SJCRH30 (cell line): ENCODE measurements at regions not wholly inside any gene's neighbourhood (a gene's known extent, or its start where the extent isn't known, plus 50 kb on each side); places are given as distances from the start of the nearest gene placed in this dataset.

Source experiments
- DNase-seq, 2 experiments: peaks; one replicate each; pipeline ENCODE4 v3.0.0-alpha.2; 2015 to 2020
- H3K27ac ChIP-seq: fragments of 250-450 bp; sonication (Bioruptor Pico); 2 replicates; pipeline ENCODE4 v1.5.1; 2020; ENCODE audit warnings: mild to moderate bottlenecking, moderate library complexity
- H3K27me3 ChIP-seq: fragments of 250-450 bp; sonication (Bioruptor Pico); 2 replicates; pipeline ENCODE4 v1.5.1; 2020; ENCODE audit warnings: mild to moderate bottlenecking, moderate library complexity
- H3K36me3 ChIP-seq: fragments of 250-450 bp; sonication (Bioruptor Pico); 2 replicates; pipeline ENCODE4 v1.5.1; 2020; ENCODE audit warnings: mild to moderate bottlenecking, moderate library complexity
- H3K4me1 ChIP-seq: fragments of 250-450 bp; sonication (Bioruptor Pico); 2 replicates; pipeline ENCODE4 v1.5.1; 2020; ENCODE audit warnings: mild to moderate bottlenecking, moderate library complexity
- H3K4me3 ChIP-seq: fragments of 250-450 bp; sonication (Bioruptor Pico); 2 replicates; pipeline ENCODE4 v1.5.1; 2020; ENCODE audit warnings: mild to moderate bottlenecking, moderate library complexity
- H3K9me3 ChIP-seq: fragments of 250-450 bp; sonication (Bioruptor Pico); replicated peaks from 2 replicates; pipeline ENCODE4 v1.5.1; 2020; ENCODE audit warnings: mild to moderate bottlenecking, moderate library complexity

DNA sequence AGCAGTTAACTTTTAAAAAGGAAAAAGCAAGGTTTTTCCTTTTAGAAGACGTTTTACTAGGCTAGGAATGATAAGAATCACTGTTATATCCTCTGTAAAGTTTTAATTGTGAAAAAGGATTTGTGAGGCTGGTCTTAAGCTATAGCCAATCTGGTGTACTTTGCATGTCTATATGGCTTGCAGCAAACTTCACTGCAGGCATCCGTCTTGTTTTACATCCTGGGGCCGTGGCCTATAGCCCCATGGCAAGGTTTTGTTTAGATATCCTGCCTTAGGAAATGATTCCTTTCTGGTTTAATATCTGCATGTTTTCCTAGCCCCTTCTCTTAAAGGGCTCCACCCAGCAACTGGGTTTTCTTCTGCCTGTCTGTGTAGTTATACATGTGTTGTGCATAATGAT, 272.8 kb downstream of the ICE1 start:
- Histone ChIP-seq H3K36me3 (no peaks in the 10 kb centered on the region), H3K27me3 (no peaks in the 10 kb centered on the region), H3K4me3 (no peak overlapping the region), H3K4me1 (no peaks in the 10 kb centered on the region), H3K27ac (no peak overlapping the region), H3K9me3 (no peaks in the 10 kb centered on the region)
- DNase-seq: no peak

DNA sequence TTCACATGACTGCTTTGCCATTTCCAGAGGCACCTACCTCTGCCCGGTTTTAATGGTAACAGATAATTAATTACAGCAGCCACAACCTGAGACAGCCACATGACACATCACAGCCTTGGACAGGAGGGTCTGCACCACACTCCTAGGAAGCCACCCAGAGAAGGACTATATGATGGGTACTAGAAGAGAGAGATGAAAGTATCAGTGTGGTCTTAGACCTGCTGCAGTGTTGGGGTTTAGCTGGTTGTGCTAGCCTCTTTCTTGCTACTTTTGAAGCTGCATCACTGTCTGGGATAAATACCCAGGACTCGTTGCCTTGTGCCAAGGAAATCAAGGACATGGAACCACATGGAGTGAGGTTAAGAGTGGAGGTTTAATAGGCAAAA, 266.4 kb downstream of the ICE1 start:
- H3K27me3 ChIP-seq: no peaks in the 10 kb centered on the region
- no peaks in the 10 kb centered on the region for H3K9me3 ChIP-seq
- H3K4me3 ChIP-seq: no peak overlapping the region
- DNase-seq: no peak
- no peaks in the 10 kb centered on the region for H3K4me1 ChIP-seq
- H3K36me3 ChIP-seq: no peaks in the 10 kb centered on the region
- H3K27ac ChIP-seq: no peak overlapping the region

DNA sequence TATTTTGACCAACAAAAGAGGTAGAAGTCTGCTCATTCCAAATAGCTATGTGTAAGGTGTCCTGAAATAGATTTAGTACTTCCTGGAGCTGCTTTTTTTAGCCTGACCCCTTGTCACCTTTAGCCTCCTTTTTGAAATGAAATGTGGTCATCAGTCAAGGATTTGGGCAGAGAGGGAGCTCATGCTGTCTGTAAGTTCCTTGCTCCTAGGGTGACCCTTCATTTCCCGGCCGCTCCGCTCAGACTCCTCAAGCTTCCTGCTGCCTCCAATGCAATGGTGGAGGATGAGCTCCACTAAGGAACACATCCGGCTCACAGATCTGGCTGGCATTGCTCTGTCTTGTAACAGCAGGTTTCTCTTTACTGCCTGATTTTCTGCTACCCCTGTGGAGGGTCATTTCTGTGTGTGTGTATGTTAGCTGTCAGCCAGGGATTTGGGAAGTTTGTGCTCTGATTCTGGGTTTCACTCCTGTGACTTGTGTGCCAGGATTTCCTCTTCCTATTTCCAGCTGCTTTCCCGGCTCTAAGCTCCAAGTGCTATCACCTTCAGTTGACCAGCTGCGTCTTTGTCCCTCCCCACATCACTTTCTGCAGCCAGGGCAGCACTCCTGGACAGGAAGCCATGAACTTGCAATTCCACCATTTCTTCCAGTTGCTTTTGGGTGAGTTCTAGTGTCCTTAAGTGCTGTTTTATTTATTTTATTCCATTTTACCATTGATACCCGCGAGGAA, 265.9 kb downstream of the ICE1 start:
- no peak overlapping the region for H3K4me3 ChIP-seq
- no peaks in the 10 kb centered on the region for H3K4me1 ChIP-seq
- no peak overlapping the region for H3K27ac ChIP-seq
- no peak for DNase-seq
- H3K36me3 ChIP-seq: no peaks in the 10 kb centered on the region
- H3K9me3 ChIP-seq: no peaks in the 10 kb centered on the region
- no peaks in the 10 kb centered on the region for H3K27me3 ChIP-seq

GRCh38 chr5:5687113-5687512, 264.6 kb downstream of the ICE1 start:
- Histone ChIP-seq H3K4me3 (no peak overlapping the region), H3K27me3 (no peaks in the 10 kb centered on the region), H3K27ac (no peak overlapping the region), H3K9me3 (no peaks in the 10 kb centered on the region), H3K4me1 (no peaks in the 10 kb centered on the region), H3K36me3 (no peaks in the 10 kb centered on the region)
- no peak for DNase-seq

GRCh38 chr5:5686356-5686755, 263.9 kb downstream of the ICE1 start:
- Histone ChIP-seq H3K9me3 (no peaks in the 10 kb centered on the region), H3K27me3 (no peaks in the 10 kb centered on the region)
- DNase-seq: no peak

GRCh38 chr5:5685737-5686136, 263.3 kb downstream of the ICE1 start:
- no peak for DNase-seq
- Histone ChIP-seq H3K36me3 (no peaks in the 10 kb centered on the region), H3K27me3 (no peaks in the 10 kb centered on the region), H3K9me3 (no peaks in the 10 kb centered on the region), H3K27ac (no peak overlapping the region), H3K4me3 (no peak overlapping the region), H3K4me1 (no peaks in the 10 kb centered on the region)

More at GRCh38 chr5:5686356-5686755, 263.9 kb downstream of the ICE1 start:
- H3K4me1 ChIP-seq: no peaks in the 10 kb centered on the region
- H3K4me3 ChIP-seq: no peak overlapping the region
- H3K27ac ChIP-seq: no peak overlapping the region
- no peaks in the 10 kb centered on the region for H3K36me3 ChIP-seq

DNA sequence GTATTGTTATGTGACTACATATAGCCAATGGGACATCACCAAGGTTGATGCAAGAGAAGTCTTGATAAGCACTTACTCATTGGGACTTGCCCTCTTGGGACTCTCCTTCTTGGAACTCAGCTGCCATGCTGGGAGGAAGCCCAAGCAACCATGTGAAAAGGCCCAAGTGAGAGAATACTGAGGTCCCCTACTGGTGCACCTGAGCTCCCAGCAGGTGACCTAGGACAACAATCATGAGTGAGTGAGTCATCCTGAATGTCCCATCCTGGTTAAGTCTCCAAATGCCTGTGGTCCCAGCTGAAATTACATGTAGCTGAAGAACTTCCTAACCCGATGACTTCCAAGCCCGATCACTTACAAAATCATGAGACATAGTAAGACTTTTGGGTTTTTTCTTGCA, 260.7 kb downstream of the ICE1 start:
- H3K27ac ChIP-seq: no peak overlapping the region
- H3K36me3 ChIP-seq: no peaks in the 10 kb centered on the region
- no peak for DNase-seq
- no peaks in the 10 kb centered on the region for H3K27me3 ChIP-seq
- H3K4me3 ChIP-seq: no peak overlapping the region
- no peaks in the 10 kb centered on the region for H3K9me3 ChIP-seq
- no peaks in the 10 kb centered on the region for H3K4me1 ChIP-seq

DNA sequence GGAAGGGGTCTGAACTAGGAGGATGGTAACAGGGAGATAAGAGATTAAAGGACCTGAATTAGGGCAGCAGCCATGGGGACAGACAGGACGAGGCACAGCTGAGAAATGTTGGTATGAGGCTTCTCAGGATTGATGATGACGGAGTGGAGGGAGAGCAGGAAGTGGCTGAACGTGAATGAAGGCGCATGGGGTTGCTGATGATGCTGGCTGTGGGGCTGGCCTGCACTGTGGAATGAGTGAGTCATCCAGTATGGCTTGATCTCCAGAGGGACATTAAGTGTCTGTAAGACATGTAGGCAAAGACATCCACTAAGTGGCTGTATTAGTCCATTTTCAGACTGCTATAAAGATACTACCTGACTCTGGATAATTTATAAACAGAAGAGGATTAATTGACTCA, 256.4 kb downstream of the ICE1 start:
- no peaks in the 10 kb centered on the region for H3K9me3 ChIP-seq
- H3K27ac ChIP-seq: no peak overlapping the region
- no peaks in the 10 kb centered on the region for H3K4me1 ChIP-seq
- no peak for DNase-seq
- no peak overlapping the region for H3K4me3 ChIP-seq
- H3K27me3 ChIP-seq: no peaks in the 10 kb centered on the region
- no peaks in the 10 kb centered on the region for H3K36me3 ChIP-seq

DNA sequence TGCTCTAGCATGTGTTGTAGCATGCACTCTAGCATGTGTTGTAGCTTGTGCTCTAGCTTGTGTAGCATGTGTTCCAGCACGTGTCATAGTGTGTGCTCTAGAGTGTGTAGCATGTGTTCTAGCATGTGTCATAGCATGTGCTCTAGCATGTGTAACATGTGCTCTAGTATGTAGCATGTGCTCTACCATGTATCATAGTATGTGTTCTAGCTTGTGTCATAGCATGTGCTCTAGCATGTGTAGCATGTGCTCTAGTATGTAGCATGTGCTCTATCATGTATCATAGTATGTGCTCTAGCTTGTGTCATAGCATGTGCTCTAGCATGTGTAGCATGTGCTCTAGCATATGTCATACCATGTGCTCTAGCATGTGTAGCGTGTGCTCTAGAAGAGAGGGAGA, 255.3 kb downstream of the ICE1 start:
- no peak for DNase-seq
- no peak overlapping the region for H3K27ac ChIP-seq
- H3K9me3 ChIP-seq: no peaks in the 10 kb centered on the region
- H3K4me1 ChIP-seq: no peaks in the 10 kb centered on the region
- no peaks in the 10 kb centered on the region for H3K36me3 ChIP-seq
- no peaks in the 10 kb centered on the region for H3K27me3 ChIP-seq
- no peak overlapping the region for H3K4me3 ChIP-seq

DNA sequence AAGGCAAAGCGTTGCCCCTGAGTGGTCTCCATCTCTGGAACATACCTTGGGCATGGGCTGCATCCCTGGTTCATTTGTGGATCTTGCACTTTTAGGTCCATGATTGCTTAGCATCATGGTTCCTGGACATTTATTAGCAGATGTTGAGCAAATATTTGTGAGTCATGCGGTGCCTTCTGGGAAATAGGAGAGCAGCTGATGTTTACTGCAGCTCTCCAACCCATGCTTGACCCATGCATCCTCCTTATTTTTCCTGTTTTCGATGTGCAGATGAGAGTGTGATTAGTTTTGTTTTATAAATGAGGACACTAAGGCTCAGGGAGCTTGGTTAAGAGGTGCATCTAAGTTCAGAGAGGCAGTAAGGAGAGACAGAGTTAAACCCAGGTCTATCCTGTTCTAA, 253.7 kb downstream of the ICE1 start:
- no peaks in the 10 kb centered on the region for H3K9me3 ChIP-seq
- no peak overlapping the region for H3K27ac ChIP-seq
- H3K27me3 ChIP-seq: no peaks in the 10 kb centered on the region
- H3K4me3 ChIP-seq: no peak overlapping the region
- no peaks in the 10 kb centered on the region for H3K36me3 ChIP-seq
- no peaks in the 10 kb centered on the region for H3K4me1 ChIP-seq
- no peak for DNase-seq

GRCh38 chr5:5675511-5675910, 253.0 kb downstream of the ICE1 start:
- Histone ChIP-seq H3K4me1 (no peaks in the 10 kb centered on the region), H3K9me3 (no peaks in the 10 kb centered on the region), H3K36me3 (no peaks in the 10 kb centered on the region), H3K27ac (no peak overlapping the region), H3K27me3 (no peaks in the 10 kb centered on the region), H3K4me3 (no peak overlapping the region)
- no peak for DNase-seq

GRCh38 chr5:5671823-5672222, 249.3 kb downstream of the ICE1 start:
- no peak for DNase-seq

GRCh38 chr5:5667136-5667554, 244.7 kb downstream of the ICE1 start:
- Histone ChIP-seq H3K9me3 (no peaks in the 10 kb centered on the region), H3K4me3 (no peak overlapping the region), H3K27me3 (no peaks in the 10 kb centered on the region), H3K27ac (no peak overlapping the region), H3K4me1 (no peaks in the 10 kb centered on the region), H3K36me3 (no peaks in the 10 kb centered on the region)
- no peak for DNase-seq

More at GRCh38 chr5:5671823-5672222, 249.3 kb downstream of the ICE1 start:
- no peak overlapping the region for H3K4me3 ChIP-seq
- no peaks in the 10 kb centered on the region for H3K36me3 ChIP-seq
- H3K9me3 ChIP-seq: no peaks in the 10 kb centered on the region
- H3K27ac ChIP-seq: no peak overlapping the region
- no peaks in the 10 kb centered on the region for H3K27me3 ChIP-seq
- H3K4me1 ChIP-seq: no peaks in the 10 kb centered on the region

DNA sequence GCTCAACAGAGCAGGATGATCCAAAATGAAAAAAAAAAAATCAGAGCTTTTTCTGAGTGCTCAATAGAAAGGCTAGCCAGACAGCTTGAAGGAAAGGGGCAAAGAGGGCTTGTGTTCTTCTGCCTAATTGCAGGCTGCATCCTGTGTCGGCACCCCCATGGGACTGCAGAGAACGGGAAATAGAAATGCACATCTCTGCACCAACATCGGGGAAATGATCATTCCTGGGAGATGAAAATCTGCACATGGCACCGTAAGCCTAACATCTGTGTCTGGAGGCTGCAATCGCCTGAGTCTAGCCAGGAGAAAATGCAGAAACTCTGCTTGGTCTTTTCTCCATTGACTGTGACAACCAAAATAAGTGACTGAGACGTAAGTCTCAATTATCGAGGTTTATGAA, 243.9 kb downstream of the ICE1 start:
- H3K27ac ChIP-seq: no peak overlapping the region
- H3K9me3 ChIP-seq: no peaks in the 10 kb centered on the region
- DNase-seq: no peak

DNA sequence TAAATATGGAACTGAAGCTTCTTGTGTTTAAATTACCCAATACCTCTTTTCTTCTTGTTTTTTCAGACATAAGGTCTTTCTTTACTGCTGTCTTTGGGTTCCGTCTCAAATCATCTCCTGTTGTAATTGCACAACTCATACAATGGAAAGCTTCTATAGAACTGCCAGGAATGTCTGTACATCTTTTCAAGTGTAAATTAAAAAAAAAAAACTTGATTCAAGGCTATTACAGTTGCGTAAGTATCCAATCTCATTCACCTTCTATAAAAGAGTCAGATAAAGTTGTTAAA, 243.5 kb downstream of the ICE1 start:
- H3K9me3 ChIP-seq: no peaks in the 10 kb centered on the region
- H3K4me1 ChIP-seq: no peaks in the 10 kb centered on the region
- H3K27me3 ChIP-seq: no peaks in the 10 kb centered on the region
- H3K27ac ChIP-seq: no peak overlapping the region
- no peak overlapping the region for H3K4me3 ChIP-seq
- no peaks in the 10 kb centered on the region for H3K36me3 ChIP-seq
- DNase-seq: no peak

More for the DNA sequence above, 243.9 kb downstream of the ICE1 start:
- H3K27me3 ChIP-seq: no peaks in the 10 kb centered on the region
- H3K4me3 ChIP-seq: no peak overlapping the region
- no peaks in the 10 kb centered on the region for H3K36me3 ChIP-seq
- H3K4me1 ChIP-seq: no peaks in the 10 kb centered on the region

GRCh38 chr5:5665225-5666075, 243.0 kb downstream of the ICE1 start:
- DNase-seq: no peak
- no peak overlapping the region for H3K27ac ChIP-seq
- H3K36me3 ChIP-seq: no peaks in the 10 kb centered on the region
- H3K9me3 ChIP-seq: no peaks in the 10 kb centered on the region
- no peak overlapping the region for H3K4me3 ChIP-seq
- H3K4me1 ChIP-seq: no peaks in the 10 kb centered on the region
- H3K27me3 ChIP-seq: no peaks in the 10 kb centered on the region
